Keratinocyte (primary cell): ENCODE measurements at regions not wholly inside any gene's neighbourhood (a gene's known extent, or its start where the extent isn't known, plus 50 kb on each side); places are given as distances from the start of the nearest gene placed in this dataset.

Experiments used
- DNase-seq: peaks from one replicate; pipeline ENCODE4 v3.0.0-alpha.2; 2011; ENCODE audit warnings: low read depth, missing footprints, low spot score
- FAIRE-seq: peaks from 2 replicates; lab custom pipeline; 2011; peaks lifted over from hg19 to GRCh38; lab: Jason Lieb, UNC
- H2AFZ ChIP-seq: 2 replicates; pipeline ENCODE4 v1.6.0; 2012; ENCODE audit warnings: low read length, control low read depth, inconsistent platforms; ENCODE audit not compliant: control insufficient read depth
- H3K27ac ChIP-seq: 2 replicates; pipeline ENCODE4 v1.5.1; 2011; ENCODE audit warnings: low read length; ENCODE audit not compliant: control insufficient read depth, insufficient read depth
- H3K27me3 ChIP-seq: 3 replicates; pipeline ENCODE4 v1.6.0; 2011; ENCODE audit warnings: low read length; ENCODE audit not compliant: control insufficient read depth, insufficient read depth; ENCODE audit errors: extremely low read depth
- H3K36me3 ChIP-seq, 2 experiments: 2 replicates in 1 of 2; 3 replicates in 1 of 2; pipeline ENCODE4 v1.5.1; 2011; ENCODE audit warnings: low read length in 2 of 2, mild to moderate bottlenecking in 1 of 2; ENCODE audit not compliant: control insufficient read depth in 2 of 2, insufficient read depth in 2 of 2; ENCODE audit errors: extremely low read depth in 1 of 2
- H3K4me1 ChIP-seq: 3 replicates; pipeline ENCODE4 v1.5.1; 2011; ENCODE audit warnings: low read length; ENCODE audit not compliant: control insufficient read depth, insufficient read depth; ENCODE audit errors: extremely low read depth
- H3K4me2 ChIP-seq: 3 replicates; pipeline ENCODE4 v1.6.0; 2011; ENCODE audit warnings: low read depth, low read length; ENCODE audit not compliant: control insufficient read depth, insufficient read depth; ENCODE audit errors: extremely low read depth
- H3K4me3 ChIP-seq, 3 experiments: fragments of 200-600 bp in 1 of 3; sonication (generic) in 1 of 3; 2 replicates in 2 of 3; 3 replicates in 1 of 3; pipeline ENCODE4 v1.5.1; 2011 to 2016; ENCODE audit warnings: low read length in 3 of 3, mild to moderate bottlenecking in 3 of 3, control low read depth in 2 of 3, inconsistent platforms in 1 of 3, low read depth in 1 of 3, mixed read lengths in 1 of 3, mixed run types in 1 of 3, moderate library complexity in 1 of 3; ENCODE audit not compliant: control insufficient read depth in 2 of 3, insufficient read depth in 2 of 3; ENCODE audit errors: extremely low read depth in 1 of 3
- H3K79me2 ChIP-seq: 2 replicates; pipeline ENCODE4 v1.6.0; 2012; ENCODE audit warnings: low read length; ENCODE audit not compliant: control insufficient read depth, insufficient read depth
- H3K9ac ChIP-seq: 3 replicates; pipeline ENCODE4 v1.6.0; 2011; ENCODE audit warnings: low read length; ENCODE audit not compliant: control insufficient read depth, insufficient read depth; ENCODE audit errors: extremely low read depth
- H3K9me1 ChIP-seq: 3 replicates; pipeline ENCODE4 v1.6.0; 2011; ENCODE audit warnings: low read length; ENCODE audit not compliant: control insufficient read depth, insufficient read depth; ENCODE audit errors: extremely low read depth
- H3K9me3 ChIP-seq: 2 replicates; pipeline ENCODE4 v1.5.1; 2012; ENCODE audit warnings: low read depth, low read length; ENCODE audit not compliant: control insufficient read depth
- H4K20me1 ChIP-seq: 3 replicates; pipeline ENCODE4 v1.6.0; 2011; ENCODE audit warnings: low read length; ENCODE audit not compliant: control insufficient read depth, insufficient read depth; ENCODE audit errors: extremely low read depth
- EZH2 ChIP-seq: IDR thresholded peaks from one replicate; pipeline ENCODE4 v1.6.1; 2012; ENCODE audit warnings: inconsistent platforms, mild to moderate bottlenecking, low read length, moderate library complexity
- dilution Hi-C: fragments of 300-500 bp; cut with MboI; formaldehyde crosslinking; loops from one replicate; pipeline ENCODE4 v1.7.0; 2020; ENCODE audit warnings: low sequenced_read_pairs; ENCODE audit not compliant: extremely low pct_ligation_motif_present
- TF ChIP-seq, protein P1 (sequence below), 3 experiments: IDR thresholded peaks in 1 of 3; conservative IDR thresholded peaks in 1 of 3; optimal IDR thresholded peaks in 1 of 3; 2 replicates in 2 of 3; 3 replicates in 1 of 3; pipeline versions ENCODE3 to v1.5.1; 2011; ENCODE audit warnings: low read length in 3 of 3, mild to moderate bottlenecking in 3 of 3, moderate library complexity in 2 of 3, control low read depth in 1 of 3, inconsistent platforms in 1 of 3; ENCODE audit not compliant: insufficient read depth in 2 of 3; ENCODE audit errors: extremely low read depth in 1 of 3

DNA sequence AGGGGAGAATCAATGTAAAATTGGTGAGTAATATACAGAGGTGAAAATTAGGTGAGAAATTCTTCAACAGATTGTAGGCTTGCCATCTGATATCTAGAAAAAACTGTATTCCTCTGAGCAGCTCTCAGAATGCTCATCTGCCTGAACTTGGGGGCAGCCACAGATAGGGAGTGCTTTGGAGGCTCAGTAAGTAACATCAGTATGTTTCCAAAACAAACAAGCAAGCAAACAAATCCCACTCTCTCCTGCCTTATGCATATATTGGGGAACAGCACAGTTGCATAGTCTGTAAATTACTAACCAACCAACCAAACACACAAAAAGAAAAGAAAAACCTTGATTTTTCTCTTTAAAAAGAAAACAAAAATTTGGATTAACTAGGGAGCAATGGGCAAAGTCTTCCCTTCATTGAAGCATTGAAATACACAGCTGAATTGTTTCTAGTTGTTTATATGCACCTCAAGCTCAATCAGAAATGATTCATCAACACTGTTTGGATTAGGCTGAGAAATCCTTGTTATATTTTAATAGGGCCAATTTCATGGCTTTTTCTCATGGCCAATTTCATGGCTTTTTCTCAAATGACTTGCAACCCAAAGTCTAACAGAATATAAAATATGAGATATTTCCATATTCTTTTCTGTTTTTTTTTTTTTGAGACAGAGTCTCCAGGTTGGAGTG, 50.1 kb upstream of the DEK start:
- DNase-seq: no peak
- peaks cover under 1% of the 10 kb centered on the region for H3K9me3 ChIP-seq
- H3K36me3 ChIP-seq: no peaks in the 10 kb centered on the region
- H2AFZ ChIP-seq: no peak overlapping the region
- H3K79me2 ChIP-seq: no peaks in the 10 kb centered on the region
- no peak overlapping the region for H3K27ac ChIP-seq
- no peak overlapping the region for H3K4me2 ChIP-seq
- no peaks in the 10 kb centered on the region for H4K20me1 ChIP-seq
- H3K4me1 ChIP-seq: no peaks in the 10 kb centered on the region
- TF ChIP-seq, protein P1, sequence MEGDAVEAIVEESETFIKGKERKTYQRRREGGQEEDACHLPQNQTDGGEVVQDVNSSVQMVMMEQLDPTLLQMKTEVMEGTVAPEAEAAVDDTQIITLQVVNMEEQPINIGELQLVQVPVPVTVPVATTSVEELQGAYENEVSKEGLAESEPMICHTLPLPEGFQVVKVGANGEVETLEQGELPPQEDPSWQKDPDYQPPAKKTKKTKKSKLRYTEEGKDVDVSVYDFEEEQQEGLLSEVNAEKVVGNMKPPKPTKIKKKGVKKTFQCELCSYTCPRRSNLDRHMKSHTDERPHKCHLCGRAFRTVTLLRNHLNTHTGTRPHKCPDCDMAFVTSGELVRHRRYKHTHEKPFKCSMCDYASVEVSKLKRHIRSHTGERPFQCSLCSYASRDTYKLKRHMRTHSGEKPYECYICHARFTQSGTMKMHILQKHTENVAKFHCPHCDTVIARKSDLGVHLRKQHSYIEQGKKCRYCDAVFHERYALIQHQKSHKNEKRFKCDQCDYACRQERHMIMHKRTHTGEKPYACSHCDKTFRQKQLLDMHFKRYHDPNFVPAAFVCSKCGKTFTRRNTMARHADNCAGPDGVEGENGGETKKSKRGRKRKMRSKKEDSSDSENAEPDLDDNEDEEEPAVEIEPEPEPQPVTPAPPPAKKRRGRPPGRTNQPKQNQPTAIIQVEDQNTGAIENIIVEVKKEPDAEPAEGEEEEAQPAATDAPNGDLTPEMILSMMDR (optimal IDR thresholded peaks at IDR 0.05 in 1 of 3, IDR thresholded peaks at IDR 0.05 in 1 of 3, conservative IDR thresholded peaks at IDR 0.05 in 1 of 3; ENCODE audit: extremely low read depth in 1 of 3, insufficient read depth in 2 of 3, low read length in 3 of 3): no peak
- no peak for TF ChIP-seq EZH2
- no peak overlapping the region for H3K4me3 ChIP-seq
- H3K9ac ChIP-seq: no peak overlapping the region
- no peak for FAIRE-seq
- no peaks in the 10 kb centered on the region for H3K9me1 ChIP-seq
- no peaks in the 10 kb centered on the region for H3K27me3 ChIP-seq
- dilution Hi-C loops: no loop called here
